Stimulated activated CD4-positive, alpha-beta T cell treated with anti-CD3 and anti-CD28 coated beads, Interleukin-15, amount 100 ng/mL, for 48 hours (primary cell): ENCODE measurements at regions not wholly inside any gene's neighbourhood (a gene's known extent, or its start where the extent isn't known, plus 50 kb on each side); places are given as distances from the start of the nearest gene placed in this dataset.

Experiments
- DNase-seq, 2 donors: peaks; one replicate each; pipeline ENCODE4 v3.0.0-alpha.2; 2020; ENCODE audit warnings: low read depth in 2 of 2

GRCh38 chr1:172801771-172802322 is 142.9 kb downstream of the FASLG start:
- DNase-seq = no peak

GRCh38 chr1:172809750-172810149 is 150.8 kb downstream of the FASLG start:
- no peak for DNase-seq

DNA sequence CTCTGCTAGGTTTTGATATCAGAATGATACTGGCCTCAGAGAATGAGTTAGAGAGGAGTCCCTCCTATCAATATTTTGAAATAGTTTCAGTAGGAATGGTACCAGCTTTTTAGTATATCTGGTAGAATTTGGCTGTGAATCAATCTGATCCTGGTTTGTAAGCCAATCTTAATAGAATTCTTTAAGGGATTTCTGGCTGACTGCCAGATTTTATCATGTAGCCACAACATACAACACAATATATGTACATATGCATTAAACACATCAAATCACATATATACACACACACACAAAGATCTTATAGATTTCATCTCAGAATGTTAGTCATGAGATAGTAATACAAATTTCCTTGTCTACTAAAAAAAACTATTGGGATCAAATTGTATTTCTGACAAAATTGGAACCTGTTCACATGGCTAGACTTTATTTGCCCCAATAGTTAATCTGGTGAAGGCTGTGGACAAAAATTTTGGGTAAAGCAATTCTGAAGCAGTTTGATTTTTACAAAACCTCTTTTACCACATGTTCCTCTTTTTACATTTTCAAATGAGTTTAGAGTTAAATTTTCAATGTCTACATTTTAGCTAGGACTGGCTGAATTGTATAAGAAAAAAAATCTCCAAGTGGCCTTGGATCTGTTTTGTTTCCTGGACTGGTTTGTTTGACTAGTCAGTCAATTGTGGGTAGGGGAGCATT is 151.7 kb downstream of the FASLG start:
- no peak for DNase-seq

GRCh38 chr1:172811694-172812093 is 152.8 kb downstream of the FASLG start:
- DNase-seq = no peak

DNA sequence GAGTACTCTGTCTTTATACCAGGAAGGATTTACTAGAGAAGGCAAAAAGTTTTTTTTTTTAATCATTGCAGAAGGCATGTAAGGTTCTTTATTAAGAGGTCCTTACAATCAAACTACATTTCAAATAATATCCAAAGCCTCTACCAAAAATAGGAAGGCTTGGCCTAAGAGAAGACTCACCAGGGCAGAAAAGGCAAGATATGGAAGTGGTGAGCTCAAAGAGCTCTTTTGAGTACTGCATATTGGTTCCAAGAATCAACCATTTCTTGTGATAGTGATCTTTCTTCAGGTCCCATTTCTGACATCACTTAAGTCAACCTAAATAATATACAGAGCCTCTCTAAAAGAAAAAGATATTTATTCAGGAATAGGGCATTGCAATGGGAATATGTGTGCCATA is 153.2 kb downstream of the FASLG start:
- DNase-seq = no peak

DNA sequence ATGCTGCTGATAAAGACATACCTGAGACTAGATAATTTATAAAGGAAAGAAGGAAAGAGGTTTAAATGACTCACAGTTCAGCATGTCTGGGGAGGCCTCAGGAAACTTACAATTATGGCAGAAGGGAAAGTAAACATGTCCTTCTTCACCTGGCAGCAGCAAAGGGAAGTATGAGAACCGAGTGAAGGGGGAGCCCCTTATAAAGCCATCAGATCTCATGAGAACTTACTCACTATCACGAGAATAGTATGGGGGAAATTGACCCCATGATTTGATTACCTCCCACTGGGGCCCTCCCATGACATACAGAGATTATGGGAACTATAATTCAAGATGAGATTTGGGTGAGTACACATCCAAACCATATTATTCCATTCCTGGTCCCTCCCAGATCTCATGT is 154.4 kb downstream of the FASLG start:
- no peak for DNase-seq

GRCh38 chr1:172814428-172814827 is 155.5 kb downstream of the FASLG start:
- DNase-seq = no peak

DNA sequence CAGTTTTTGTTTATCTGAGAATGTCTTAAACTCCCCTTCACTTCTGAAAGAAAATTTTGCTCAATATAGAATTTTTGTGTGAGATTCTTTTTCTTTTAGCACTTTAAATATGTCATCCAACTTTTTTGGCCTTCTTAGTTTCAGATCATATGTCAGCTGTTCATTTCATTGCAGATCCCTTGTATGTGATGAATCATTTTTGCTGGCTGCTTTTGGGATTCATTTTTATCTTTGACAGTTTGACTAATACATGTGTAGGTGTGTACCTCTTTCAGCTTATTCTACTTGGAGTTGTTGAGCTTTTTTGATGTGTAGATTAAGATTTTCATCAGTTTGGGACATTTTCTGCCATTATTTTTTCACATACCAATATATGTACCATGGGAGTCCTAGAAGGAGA is 156.8 kb downstream of the FASLG start:
- DNase-seq = no peak

GRCh38 chr1:172818841-172819527 is 160.1 kb downstream of the FASLG start:
- peak; percentile 16 to 28 for DNase-seq

- DNase-seq = no peak
These were observed 161.7 kb downstream of the FASLG start for GRCh38 chr1:172820475-172821158.

- DNase-seq = no peak
These were observed 162.8 kb downstream of the FASLG start for GRCh38 chr1:172821609-172822274.

GRCh38 chr1:172822886-172823285 is 164.0 kb downstream of the FASLG start:
- DNase-seq = no peak

DNA sequence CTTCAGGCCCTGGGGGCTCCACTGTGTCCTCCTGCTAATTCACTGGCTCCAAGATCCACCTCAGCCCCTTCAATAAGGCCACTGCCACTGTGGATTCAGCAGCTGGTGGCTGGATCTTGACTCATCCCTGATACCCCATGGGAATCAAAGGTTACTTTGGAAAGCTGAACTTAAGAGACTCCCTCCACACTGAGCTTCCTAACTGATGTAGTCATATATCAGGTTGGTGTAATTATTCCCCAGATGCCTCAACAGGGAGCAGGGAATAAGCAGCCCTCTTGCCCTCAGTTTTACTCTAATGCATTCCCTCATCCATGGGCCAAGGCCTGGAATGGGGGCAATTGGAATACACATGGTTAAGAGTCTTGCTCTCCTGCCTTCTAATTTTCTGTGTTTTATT is 164.6 kb downstream of the FASLG start:
- DNase-seq = no peak

DNA sequence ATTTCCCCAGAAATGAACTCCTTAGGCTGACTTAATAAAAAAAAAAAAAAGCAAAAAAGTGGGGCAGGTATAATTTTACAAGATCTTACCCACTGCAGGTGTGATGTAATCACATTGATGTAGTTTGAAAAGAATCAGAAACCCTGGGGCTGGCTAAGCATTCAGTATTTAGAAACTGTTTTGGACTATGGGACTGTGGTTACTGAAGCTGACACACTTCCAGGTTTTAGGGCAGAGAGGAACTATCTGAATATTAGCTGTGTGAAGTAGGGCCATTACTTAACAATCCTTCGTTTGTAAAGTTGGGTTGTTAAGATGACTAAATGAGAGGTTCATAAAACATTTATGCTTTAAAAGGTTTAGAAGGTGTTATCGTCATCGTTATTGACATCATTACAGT is 165.3 kb downstream of the FASLG start:
- no peak for DNase-seq

- no peak for DNase-seq
These were observed 167.3 kb downstream of the FASLG start for GRCh38 chr1:172826096-172826741.

DNA sequence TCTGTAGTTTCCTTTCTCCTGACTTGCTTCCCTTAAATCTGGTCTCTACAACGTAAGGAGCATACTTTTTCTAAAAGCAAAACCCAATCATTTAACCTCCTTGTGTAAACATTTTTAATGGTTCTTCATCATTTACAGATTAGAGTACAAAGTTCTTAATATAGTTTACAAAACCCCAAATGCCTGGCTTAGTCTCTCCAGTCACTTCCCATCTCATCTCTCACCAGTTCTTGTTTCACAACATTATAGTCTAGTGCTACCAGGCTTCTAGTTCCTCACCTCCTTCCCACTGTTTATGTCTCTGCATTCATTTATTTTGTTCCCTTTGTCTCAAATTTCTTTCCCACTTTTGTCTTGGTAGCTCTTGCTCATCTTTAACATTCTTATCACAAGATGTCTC is 168.4 kb downstream of the FASLG start:
- DNase-seq = no peak

GRCh38 chr1:172827841-172828240 is 168.9 kb downstream of the FASLG start:
- DNase-seq = no peak

GRCh38 chr1:172832006-172832725 is 173.3 kb downstream of the FASLG start:
- no peak for DNase-seq

GRCh38 chr1:172833954-172834353 is 175.1 kb downstream of the FASLG start:
- DNase-seq = no peak

- no peak for DNase-seq
These were observed 175.7 kb downstream of the FASLG start for GRCh38 chr1:172834609-172835008.

DNA sequence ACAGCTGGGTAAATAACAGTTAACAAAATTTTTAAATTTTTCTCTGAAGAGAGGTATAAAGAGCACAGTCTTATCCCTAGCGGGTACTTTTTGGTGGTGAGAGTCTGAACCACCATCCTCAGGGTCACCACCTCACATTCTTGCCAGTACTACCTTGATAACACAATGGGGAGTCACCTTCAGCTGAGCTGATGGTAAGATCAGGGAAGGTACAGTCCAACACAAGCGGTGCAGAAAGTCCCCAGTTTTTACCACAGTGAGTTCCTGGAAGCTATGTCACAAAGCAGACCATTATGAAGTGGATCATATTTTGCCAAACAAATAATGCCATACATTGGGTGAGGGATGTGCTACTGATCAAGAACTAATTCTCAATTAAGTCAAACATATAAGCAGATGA is 176.9 kb downstream of the FASLG start:
- no peak for DNase-seq
